Inferior parietal cortex (tissue), 1 donor: ENCODE measurements at regions not wholly inside any gene's neighbourhood (a gene's known extent, or its start where the extent isn't known, plus 50 kb on each side); places are given as distances from the start of the nearest gene placed in this dataset.

Source experiments
- DNase-seq: peaks from one replicate; pipeline ENCODE4 v3.0.0-alpha.2; 2016; ENCODE audit errors: extremely low spot score

DNA sequence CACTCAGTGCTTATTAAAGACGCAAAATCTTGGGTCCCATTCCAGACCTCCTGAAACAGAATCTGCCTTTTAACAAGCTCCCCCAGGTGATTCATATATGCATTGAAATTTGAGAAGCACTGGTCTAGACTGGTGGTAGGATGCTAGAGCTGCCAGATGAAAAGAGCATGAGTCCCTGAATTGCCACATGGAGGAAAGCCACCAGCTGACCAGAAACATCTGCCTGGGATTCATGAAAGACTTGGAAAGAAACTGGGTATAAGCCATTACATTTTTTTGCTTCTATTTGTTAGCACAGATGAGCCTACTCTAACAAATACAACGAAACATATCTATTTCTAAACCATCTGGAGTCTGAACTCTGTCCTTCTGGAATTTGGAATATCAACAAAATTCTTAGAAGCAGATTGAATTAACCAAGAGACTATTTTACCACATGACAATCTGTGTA is 228.9 kb downstream of the RBM43 start:
- no peak for DNase-seq

DNA sequence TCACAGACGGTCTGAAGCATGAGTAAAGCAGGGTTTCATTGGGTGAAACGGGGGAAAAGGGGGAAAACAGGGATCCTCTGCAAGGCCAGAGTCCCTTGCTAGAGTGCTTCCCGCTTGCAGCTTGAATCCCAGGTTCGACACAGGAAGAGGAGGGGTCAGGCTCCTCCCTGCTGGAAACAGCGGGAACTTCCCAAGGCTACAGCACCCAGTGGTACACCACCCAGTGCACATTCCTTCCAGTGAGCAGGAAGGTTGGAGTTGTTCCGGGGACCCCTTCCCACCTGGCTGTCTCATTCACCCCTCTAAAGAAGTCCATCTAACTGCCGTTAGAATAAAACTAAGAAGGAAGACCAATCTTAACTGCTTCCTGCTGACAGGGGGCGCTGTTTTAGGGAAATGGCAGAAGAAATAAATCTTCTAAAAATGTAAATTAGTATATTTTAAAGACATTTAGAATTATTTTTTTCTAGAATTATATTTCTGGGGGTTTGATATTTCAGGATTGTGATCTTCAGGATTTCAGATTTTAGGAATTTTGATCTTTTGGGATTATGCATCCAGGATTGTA is 230.9 kb downstream of the RBM43 start:
- DNase-seq = no peak

DNA sequence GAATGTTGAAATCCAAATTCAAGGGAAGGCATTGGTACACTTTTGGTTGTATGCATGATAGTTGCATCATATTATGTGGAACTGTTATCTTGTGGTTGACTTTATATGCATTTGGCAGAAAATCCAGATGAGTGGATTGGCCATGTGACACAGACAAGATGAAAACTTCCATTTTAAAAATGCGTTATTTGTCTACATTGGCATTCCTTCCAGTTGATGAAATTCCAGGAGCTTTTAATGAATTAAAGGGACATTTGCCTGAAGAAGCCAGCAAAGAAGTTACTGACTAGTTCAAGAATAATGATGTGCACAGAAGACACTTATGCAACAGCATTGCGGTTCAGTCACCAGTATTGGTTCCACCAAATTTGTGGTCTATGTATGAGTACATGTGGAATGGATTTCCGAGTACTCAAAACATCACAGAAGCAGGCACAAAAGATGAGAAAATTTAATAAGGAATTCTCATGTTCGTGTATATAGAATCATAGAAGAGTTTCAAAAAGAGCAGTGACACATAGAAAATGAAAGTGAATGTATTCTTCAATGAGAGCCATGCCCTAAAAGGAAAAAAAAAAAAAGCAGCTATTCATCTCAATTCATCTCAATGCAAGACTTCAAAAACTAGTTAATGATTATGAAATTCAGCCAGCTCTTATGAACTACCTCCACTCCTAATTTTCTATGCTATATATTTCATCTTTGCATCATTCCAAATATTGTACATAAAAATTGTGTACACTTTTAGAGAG is 232.1 kb downstream of the RBM43 start:
- DNase-seq = no peak

DNA sequence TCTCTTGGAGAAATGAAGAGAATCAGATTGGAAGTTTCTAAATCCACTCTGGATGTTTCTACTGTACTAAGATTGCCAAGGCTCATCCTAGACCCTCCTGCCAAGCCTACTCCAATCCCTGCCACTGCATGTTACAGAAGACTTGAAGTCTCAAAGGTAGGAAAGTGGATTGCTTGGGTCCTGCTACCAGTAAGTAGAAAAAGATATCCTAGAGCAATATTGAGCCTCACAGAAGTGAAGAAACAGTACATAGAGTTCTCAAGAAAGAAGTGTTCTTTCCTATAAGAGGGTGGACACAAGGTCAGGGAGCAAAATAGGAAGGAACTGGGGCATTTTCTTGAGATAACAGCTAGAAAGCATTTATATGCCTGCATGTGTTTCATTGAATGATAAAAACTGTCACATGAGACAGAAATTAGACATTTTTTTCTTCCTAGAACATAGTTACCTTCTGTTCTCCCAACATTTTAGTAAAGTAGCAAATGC is 232.9 kb downstream of the RBM43 start:
- DNase-seq = no peak

DNA sequence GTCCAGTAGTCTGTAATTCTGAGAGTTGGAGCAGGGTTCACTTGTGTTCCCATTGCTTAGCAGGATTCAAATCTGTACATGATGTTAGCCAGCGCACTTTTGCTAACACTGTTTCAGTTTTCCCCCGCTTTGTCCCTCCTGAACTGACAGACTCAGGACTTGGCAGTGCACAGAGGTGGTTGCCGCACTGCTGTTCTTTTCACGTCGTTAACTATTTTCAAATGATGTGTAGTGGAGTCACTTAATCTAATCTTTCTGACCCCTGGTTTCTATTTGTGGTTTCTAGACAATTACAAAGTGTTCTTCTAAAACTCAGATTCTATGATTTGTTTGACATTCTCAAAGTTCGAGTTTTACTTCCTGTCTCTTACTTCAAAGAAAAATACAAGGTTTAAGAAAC is 234.5 kb downstream of the RBM43 start:
- DNase-seq = no peak

DNA sequence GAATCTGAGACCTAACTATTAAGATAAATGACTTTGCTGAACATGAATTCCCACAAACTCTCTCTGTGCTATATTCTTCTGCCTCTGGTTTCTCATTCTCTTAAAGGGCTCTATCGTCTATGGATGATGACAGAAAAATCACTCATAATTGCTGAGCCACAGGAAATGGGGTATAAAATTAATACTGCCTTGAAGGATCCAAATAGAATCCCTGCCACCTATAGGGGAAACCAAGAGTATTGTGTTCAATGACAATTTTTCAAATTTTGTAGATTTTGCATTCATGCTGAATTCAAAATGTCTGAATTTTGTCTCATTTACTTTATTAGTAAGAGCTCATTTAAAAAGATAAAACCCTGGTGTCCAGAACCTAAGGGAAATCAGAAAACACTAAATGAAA is 235.8 kb downstream of the RBM43 start:
- no peak for DNase-seq

DNA sequence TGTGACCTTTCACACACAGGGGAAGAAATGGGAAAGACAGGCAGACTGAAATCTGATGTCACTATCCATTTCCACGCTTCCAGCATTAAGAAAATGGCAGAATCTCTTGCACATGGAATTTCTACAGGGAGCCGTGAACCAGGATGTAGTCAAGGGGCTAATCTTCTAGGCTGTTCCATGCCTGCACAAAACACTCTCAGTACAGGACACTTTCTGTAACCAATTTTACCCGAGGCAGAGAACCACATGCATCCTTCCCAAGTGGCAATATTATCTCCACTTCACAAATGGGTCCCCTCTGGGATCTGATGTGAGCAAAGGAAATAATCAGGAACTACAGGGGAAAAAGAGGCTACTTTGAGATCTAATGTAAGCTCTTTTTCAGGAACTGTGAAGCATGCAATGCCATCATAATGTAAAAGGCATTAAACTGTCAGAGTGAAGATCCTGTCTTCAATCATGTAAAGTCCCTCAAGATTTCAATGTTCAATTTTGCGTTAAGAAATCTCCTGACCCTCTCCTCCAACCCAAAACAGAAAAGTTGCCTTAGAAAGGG is 236.9 kb downstream of the RBM43 start:
- no peak for DNase-seq

DNA sequence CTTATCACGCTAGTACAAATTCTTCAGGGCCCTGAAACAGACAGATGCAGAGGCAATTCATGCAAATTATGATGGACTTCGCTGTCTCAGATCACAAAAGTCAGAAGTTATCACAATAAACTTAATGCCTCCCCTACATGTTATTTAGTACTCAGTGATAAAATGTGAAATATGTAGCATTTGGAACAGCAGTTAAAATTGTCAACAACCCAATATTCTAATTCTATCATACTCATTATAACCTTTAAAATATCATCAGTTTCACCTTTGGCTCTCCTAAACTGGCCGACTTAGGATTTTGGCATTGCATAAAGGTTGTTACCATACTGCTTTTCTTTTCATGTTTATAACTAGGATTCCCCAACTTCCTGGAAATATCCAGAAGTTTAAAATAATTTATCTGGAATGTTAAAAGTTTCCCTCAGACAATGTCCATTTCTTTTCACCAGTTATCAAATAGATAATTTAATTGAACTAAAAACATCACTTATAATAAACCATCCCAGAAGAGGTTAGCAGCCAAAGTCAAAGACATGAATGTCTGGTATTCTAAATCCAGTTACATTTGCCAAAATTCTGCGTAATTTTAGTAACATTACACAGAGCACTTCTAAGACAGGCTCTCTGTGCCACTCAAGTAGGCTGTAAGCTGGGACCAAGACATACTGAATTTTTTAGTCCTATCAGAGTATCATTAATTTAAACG is 239.8 kb downstream of the RBM43 start:
- DNase-seq = no peak

DNA sequence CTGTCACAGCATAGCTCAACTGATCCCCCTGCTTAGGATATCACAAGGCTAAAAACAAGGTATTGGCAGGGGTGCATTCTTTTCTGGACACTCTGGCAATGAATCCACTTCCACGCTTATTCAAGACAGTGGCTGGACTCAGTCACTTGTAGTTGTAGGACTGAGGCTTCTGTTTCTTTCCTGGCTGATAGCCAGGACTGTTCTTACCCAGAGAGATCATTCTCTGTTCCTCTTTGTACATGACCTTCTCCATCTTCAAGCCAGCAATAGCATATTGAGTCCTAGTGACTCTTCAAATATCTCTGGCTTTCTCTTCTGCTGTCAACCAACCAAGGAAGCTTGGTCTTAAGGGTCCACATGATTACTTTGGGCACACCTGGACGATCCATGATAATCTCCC is 241.3 kb downstream of the RBM43 start:
- no peak for DNase-seq

DNA sequence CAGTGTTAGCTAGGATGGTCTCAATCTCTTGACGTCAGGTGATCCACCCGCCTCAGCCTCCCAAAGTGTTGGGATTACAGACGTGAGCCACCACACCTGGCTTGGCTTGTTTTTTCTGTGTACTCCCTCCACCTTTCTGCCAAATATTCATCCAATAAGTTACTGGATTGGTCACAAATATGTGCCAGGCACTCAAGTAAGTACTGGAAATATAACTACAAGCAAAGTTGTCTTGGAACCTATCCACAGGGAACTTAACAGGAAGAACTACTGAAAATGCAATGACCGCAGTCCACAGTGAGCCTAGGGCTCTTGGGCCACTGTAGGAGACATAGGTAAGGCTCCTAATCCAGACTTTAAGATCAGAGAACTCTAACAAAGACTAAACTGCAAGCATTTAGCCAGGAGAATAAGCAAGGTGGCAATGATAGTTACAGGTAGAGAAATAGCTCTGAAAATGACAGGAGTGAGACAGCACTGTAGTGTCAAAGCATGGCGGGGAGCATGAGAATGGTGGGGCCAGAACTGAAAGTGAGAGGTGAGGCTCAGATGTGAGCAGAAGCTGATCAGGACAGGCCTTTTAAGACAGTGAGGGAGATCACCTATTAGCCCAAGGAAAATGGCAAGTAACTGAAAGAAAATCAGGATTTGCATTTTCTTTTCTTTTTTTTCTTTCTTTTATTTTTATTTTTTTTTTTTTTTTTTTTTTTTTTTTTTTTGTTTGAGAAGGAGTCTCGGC is 252.1 kb downstream of the RBM43 start:
- DNase-seq = no peak

DNA sequence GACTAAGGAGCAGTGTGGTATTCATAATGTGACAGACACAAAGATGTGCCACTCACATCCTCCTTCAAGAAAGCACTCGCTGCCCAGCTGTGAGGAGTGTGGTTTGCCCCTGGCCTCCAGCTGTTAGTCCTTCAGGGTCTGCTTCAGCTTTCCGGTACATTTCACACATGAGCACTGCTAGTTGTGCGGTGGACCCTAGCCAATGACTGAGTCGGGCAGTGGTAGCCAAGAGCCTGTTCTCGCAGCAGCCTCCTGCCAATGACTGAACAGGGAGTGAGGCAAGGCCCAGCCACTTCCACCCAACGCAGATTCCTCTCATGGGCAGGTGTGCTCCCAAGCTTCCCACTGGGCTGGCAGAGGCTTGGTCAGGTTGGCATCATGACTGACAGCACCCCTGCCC is 254.3 kb downstream of the RBM43 start:
- DNase-seq = no peak

DNA sequence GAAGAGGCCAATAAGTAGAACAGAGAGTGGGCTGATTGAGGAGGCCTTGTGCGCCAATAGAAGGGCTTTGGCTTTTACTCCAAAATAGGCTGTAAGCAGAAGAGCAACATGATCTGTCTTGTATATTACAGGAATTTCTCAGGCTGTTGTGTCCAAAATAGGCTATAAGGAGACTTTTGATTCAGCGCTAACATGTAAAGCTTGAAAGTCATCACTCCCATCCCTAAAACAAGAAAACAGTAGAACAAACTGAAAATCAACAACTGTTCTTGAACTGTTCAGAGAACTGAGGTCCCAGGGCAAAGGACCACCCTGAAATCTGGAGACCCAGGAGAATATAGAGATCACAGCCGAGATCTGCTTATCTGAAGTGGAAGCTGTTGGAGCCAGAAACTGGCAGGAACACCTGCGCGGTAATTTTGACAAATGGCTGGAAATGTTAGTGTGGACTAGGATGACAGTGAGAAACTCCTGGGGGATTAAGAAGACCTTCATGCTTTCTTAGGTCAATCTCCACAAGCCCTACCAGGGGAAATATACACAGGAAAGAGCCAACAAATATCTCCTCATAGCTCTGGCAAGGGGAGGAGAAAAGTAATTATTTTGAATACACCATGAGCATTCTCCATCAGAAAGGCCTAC is 258.6 kb downstream of the RBM43 start:
- DNase-seq = no peak

DNA sequence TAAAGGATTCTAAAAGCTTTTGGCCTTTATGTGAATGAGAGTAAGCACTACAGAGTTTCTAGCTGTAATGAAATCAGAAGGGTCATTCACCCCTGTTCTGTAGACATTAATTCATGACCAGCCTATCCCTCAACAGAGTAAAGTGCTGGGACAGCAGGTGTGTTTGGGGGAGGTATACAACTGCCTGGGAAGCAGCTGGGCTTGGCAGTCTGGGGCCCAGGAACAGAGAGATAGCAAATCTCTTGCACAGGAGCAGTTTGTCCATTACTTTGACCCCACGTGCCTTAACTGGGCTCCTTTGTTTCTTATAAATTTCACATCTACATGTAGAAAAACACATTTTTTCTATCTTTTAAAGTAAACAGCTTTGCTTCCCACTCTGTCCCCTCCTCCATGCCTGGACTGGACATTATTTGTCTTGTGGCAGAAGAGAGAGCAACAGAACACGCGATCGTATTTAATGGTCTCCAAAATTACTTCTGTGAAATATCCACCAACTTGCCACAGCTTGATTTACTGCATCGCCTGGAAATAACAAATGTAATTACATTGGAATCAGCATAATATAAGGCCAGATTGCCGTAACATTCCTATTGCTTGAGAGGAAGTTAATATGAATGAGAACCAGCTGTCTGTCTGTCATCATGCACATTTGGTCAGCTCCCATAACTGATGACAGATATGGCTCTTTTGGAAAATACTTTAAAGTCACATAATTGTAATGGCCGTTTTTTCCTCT is 263.8 kb downstream of the RBM43 start:
- DNase-seq = no peak

DNA sequence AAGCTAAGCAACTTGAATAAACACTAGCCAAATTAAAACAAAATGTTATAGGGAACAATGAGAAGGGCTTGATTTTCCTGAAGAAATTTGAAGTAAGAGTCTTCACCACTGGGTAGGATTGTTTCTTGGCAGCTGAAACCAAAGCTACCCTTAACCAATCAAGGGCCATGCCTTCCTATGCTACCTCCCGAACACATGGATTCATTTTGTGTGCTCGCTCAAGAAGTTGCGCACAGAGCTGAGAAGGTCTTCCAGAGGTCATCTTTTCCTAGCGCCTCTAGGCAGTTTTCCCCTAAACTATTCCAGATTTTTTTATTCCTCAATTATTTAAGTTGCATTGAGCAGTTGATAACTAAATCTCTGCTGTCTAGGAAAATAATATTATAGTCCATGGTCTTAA is 264.6 kb downstream of the RBM43 start:
- DNase-seq = no peak

DNA sequence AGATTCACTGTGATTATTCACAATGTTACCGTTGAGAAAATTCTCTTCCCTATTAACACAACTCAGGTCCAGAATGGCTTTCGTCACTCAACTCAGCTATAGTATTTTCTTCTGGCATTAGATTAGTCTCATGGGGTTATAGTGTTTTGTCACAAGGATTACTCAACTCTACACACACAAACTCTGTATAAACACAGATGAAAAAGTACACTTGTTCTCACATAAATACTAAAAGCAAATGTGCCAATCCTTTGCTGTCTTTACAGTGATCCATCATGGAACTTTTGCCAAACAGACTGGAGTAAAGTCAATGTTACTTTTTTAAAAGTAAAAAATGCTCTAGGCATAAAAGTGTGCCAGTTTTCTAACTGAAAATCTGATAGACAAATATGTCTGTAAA is 267.6 kb downstream of the RBM43 start:
- DNase-seq = no peak

DNA sequence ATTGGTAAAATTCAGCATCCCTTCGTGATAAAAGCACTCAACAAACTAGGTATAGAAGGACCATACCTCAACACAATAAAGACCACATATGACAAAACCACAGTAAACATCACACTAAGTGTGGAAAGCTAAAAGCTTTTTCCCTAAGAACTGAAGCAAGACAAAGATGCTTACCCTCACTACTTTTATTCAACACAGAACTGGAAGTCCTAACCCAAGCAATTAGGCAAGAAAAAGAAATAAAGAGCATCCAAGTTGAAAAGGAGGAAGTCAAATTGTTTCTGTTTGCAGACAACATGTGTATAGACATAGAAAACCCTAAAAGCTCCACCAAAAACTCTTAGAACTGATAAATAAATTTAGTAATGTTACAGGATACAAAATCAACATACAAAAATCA is 271.7 kb downstream of the RBM43 start:
- DNase-seq = no peak

DNA sequence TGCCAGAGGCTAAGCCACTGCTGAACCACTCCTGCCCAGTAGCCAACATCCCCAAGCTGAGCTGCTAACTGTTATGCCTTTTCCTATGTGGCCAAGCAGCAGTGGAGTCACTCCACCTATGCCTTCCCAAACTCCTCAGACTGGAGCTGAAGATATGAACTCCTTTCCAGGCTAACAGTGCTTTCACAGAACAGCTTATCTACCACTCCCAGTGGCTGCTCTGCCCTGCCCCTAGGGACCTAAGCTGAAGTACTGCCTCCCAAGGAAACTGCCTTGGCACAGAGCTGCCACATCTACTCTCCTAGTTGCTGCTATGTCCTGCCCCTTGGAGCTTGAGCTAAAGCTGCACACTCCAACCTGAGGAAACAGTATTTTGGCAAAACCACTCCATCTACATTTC is 275.9 kb downstream of the RBM43 start:
- DNase-seq = no peak

DNA sequence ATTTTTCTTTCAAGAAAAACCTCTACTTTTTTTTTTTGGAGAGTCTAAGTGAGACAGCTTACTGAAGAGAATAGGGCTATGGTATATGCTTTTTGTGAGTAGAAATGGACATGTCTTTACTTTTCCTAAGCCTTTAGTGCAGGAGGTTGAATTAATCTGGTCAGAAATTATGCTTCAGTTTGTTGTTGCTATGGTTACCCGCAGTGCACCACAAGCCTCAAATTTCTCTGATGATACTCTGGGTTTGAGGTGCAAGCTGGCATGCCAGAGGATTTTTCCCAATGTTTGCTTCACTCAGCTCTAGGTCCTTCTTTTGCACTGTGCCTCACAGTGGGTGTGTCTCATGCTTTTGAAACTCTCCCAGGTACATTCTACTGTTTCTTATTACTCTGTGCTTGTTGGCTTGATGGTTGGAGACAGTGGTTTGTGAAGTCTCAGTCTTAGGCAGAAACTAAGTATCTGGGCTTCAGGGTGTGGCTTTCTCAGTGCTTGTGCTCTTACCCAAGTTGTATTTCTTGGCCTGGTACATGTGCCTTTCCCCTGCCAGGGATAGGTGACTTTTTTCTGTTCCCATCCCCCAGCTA is 278.3 kb downstream of the RBM43 start:
- no peak for DNase-seq

DNA sequence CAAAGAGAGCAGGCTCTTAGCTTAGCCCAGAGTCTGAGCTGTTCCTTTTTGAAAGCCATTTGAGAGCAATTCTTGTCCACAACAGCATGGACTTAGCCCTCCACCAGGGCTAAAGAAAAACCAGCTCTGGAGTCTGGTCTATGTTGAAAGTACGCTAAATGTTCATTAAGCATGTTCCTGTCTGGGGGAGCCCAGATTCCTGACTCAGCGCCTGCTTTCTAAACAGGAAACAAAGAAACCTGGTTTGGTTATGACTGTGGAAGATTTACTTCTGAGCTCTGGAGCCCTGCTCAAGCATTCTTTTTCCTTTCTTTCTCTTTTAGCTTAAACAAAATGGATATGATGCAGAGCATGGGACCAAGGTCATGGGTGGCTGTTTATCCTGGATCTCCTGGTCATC is 279.8 kb downstream of the RBM43 start:
- DNase-seq = no peak

DNA sequence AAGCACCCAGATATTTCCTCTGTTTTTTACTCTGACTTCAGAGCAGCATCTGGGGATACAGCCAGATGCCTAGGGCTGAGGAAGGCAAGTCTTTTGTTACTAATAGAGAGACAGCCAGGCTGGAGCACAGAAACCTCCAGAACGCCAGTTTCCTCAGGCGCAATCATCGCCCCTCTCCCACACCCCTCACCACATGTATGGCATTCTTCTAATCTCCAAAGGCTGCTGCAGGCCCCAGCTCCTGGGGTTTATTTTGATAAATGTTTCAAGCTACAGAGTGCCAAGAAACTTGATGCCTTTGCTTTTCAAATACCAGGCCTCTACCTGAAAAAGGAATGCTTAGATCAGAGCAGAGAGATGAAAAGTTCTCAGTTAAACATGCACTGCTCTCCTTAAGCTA is 283.6 kb downstream of the RBM43 start:
- DNase-seq = no peak
